CD4-positive, alpha-beta T cell (primary cell): ENCODE measurements at regions not wholly inside any gene's neighbourhood (a gene's known extent, or its start where the extent isn't known, plus 50 kb on each side); places are given as distances from the start of the nearest gene placed in this dataset.

ENCODE experiments used
- ATAC-seq: fragments of 200-7000 bp; cut with Tn5 transposase; one replicate; pipeline ENCODE4 v1.10.0; 2022; ENCODE audit warnings: mild to moderate bottlenecking; ENCODE audit not compliant: poor library complexity
- CTCF ChIA-PET: fragments of 350-600 bp; sonication (Branson Sonifier 250); formaldehyde crosslinking; loops from one replicate; lab custom pipeline; 2021; ENCODE audit warnings: antibody characterized with exemption, inconsistent platforms; lab: Charles Lee
- POLR2A ChIA-PET: fragments of 350-600 bp; sonication (Branson Sonifier 250); formaldehyde crosslinking; loops from one replicate; lab custom pipeline; 2021; ENCODE audit warnings: antibody characterized with exemption, inconsistent platforms; lab: Charles Lee
- DNase-seq, 14 experiments: peaks; one replicate each; pipeline ENCODE4 v3.0.0-alpha.2; 2013 to 2020; ENCODE audit warnings: mixed read lengths in 2 of 14
- H3K27ac ChIP-seq, 2 donors: one replicate each; pipeline versions ENCODE4 v1.5.1 to v1.7.0; 2013; ENCODE audit warnings: low read length in 2 of 2, low read depth in 1 of 2, mild to moderate bottlenecking in 1 of 2
- H3K27me3 ChIP-seq, 2 experiments: 1 replicate in 1 of 2; 2 replicates in 1 of 2; pipeline versions ENCODE4 v1.6.1 to v1.7.0; 2013; ENCODE audit warnings: low read length in 2 of 2, control low read depth in 1 of 2, mild to moderate bottlenecking in 1 of 2, moderate library complexity in 1 of 2; ENCODE audit not compliant: insufficient read depth in 2 of 2, control insufficient read depth in 1 of 2
- H3K36me3 ChIP-seq: one replicate; pipeline ENCODE4 v1.6.1; 2013; ENCODE audit warnings: low read length, control low read depth; ENCODE audit not compliant: insufficient read depth
- H3K4me1 ChIP-seq: one replicate; pipeline ENCODE4 v1.6.1; 2013; ENCODE audit warnings: low read length, control low read depth; ENCODE audit not compliant: insufficient read depth
- H3K4me3 ChIP-seq: one replicate; pipeline ENCODE4 v1.5.1; 2013; ENCODE audit warnings: mild to moderate bottlenecking, low read length, moderate library complexity
- H3K9me3 ChIP-seq, 2 experiments: 1 replicate in 1 of 2; 2 replicates in 1 of 2; pipeline versions ENCODE4 v1.6.1 to v1.7.0; 2013; ENCODE audit warnings: low read length in 2 of 2, mild to moderate bottlenecking in 2 of 2, control low read depth in 1 of 2, moderate library complexity in 1 of 2; ENCODE audit not compliant: control insufficient read depth in 1 of 2, insufficient read depth in 1 of 2
- H3K27ac Mint-ChIP-seq: one replicate; pipeline ENCODE4 v1.8.0; 2020; ENCODE audit warnings: mixed read lengths
- H3K27me3 Mint-ChIP-seq: one replicate; pipeline ENCODE4 v1.8.0; 2021; ENCODE audit warnings: mixed read lengths
- H3K36me3 Mint-ChIP-seq: one replicate; pipeline ENCODE4 v1.8.0; 2021; ENCODE audit warnings: low read depth, mixed read lengths
- H3K4me1 Mint-ChIP-seq: one replicate; pipeline ENCODE4 v1.8.0; 2021; ENCODE audit warnings: low read depth, mixed read lengths
- H3K4me3 Mint-ChIP-seq: one replicate; pipeline ENCODE4 v1.8.0; 2020; ENCODE audit warnings: mild to moderate bottlenecking, mixed read lengths
- H3K9me3 Mint-ChIP-seq: one replicate; pipeline ENCODE4 v1.8.0; 2020; ENCODE audit warnings: mixed read lengths
- CTCF ChIP-seq: fragments of 200-600 bp; IDR thresholded peaks from one replicate; pipeline ENCODE4 v1.8.0; 2022; ENCODE audit warnings: antibody characterized with exemption, mild to moderate bottlenecking
- intact Hi-C, 2 experiments: fragments of 100-400 bp; cut with DNase I in 1 of 2; cut with micrococcal nuclease in 1 of 2; formaldehyde crosslinking; loops; one replicate each; pipeline versions ENCODE4 v1.15.1 to v1.9.0; 2023 to 2025; cut with DNase I, micrococcal nuclease

DNA sequence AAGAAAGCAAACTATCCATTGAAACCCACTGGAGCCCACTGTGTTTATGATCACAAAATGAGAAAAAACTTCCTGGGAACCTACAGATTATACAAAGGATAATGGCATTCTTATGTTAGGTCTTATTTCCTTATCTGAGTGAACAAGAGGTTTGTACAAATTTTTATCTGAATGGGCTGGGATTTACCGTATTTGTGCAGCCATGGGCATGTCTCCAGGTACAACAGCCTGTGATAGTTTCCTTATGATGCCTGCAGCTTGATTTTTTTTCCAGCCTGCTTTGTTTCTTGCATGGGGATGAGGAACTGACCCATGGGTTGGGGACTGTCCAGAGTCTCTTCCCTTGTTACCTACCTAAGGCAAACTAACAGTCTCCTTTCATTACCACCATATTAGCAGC lies 244.0 kb upstream of the RBMY1B start:
- POLR2A ChIA-PET = no interaction called here
- no peak for ATAC-seq
- Histone ChIP-seq H3K27me3 (no peaks in the 10 kb centered on the region), H3K9me3 (no peaks in the 10 kb centered on the region), H3K27ac (no peak overlapping the region), H3K4me1 (no peaks in the 10 kb centered on the region), H3K4me3 (no peak overlapping the region), H3K36me3 (no peaks in the 10 kb centered on the region)
- TF ChIP-seq CTCF = no peak
- no peaks in the 10 kb centered on the region for H3K27me3 Mint-ChIP-seq
- CTCF ChIA-PET = no interaction called here
- no peaks in the 10 kb centered on the region for H3K4me1 Mint-ChIP-seq
- no peak overlapping the region for H3K4me3 Mint-ChIP-seq
- intact Hi-C loops = loop anchor here in 1 of 2 experiments (10.0 kb wide), 1 partner anchor 192 kb away; no protein-coding TSS in a partner anchor
- no peak for DNase-seq
- H3K27ac Mint-ChIP-seq = no peak overlapping the region
- no peaks in the 10 kb centered on the region for H3K36me3 Mint-ChIP-seq
- no peaks in the 10 kb centered on the region for H3K9me3 Mint-ChIP-seq

- ChIA-PET POLR2A (no interaction called here), CTCF (no interaction called here)
- H3K27ac Mint-ChIP-seq = no peak overlapping the region
- no peaks in the 10 kb centered on the region for H3K9me3 Mint-ChIP-seq
- H3K27me3 ChIP-seq = no peaks in the 10 kb centered on the region
- no peaks in the 10 kb centered on the region for H3K4me1 Mint-ChIP-seq
- H3K36me3 Mint-ChIP-seq = no peaks in the 10 kb centered on the region
- TF ChIP-seq CTCF = no peak
- H3K9me3 ChIP-seq = no peaks in the 10 kb centered on the region
- H3K4me1 ChIP-seq = no peaks in the 10 kb centered on the region
- intact Hi-C loops = no loop called here
- H3K36me3 ChIP-seq = no peaks in the 10 kb centered on the region
- ATAC-seq = no peak
- H3K4me3 ChIP-seq = no peak overlapping the region
- H3K27me3 Mint-ChIP-seq = no peaks in the 10 kb centered on the region
- H3K27ac ChIP-seq = no peak overlapping the region
- DNase-seq = no peak
- H3K4me3 Mint-ChIP-seq = no peak overlapping the region
Observed at GRCh38 chrY:21287769-21288168, 223.4 kb upstream of the RBMY1B start.

GRCh38 chrY:21288908-21289307 lies 222.2 kb upstream of the RBMY1B start:
- intact Hi-C loops = no loop called here
- DNase-seq (no peak), ATAC-seq (no peak)
- POLR2A ChIA-PET = no interaction called here
- Mint-ChIP-seq H3K27me3 (no peaks in the 10 kb centered on the region), H3K4me1 (no peaks in the 10 kb centered on the region), H3K9me3 (no peaks in the 10 kb centered on the region), H3K27ac (no peak overlapping the region), H3K4me3 (no peak overlapping the region), H3K36me3 (no peaks in the 10 kb centered on the region)
- no peak overlapping the region for H3K4me3 ChIP-seq
- H3K27me3 ChIP-seq = no peaks in the 10 kb centered on the region
- no peaks in the 10 kb centered on the region for H3K9me3 ChIP-seq
- CTCF ChIA-PET = no interaction called here
- no peak for TF ChIP-seq CTCF
- H3K36me3 ChIP-seq = no peaks in the 10 kb centered on the region
- no peaks in the 10 kb centered on the region for H3K4me1 ChIP-seq
- H3K27ac ChIP-seq = no peak overlapping the region
